WI38 (cell line): ENCODE measurements at regions not wholly inside any gene's neighbourhood (a gene's known extent, or its start where the extent isn't known, plus 50 kb on each side); places are given as distances from the start of the nearest gene placed in this dataset.

Experiments used
- H3K4me3 ChIP-seq: 2 replicates; pipeline ENCODE4 v1.5.1; 2011; ENCODE audit warnings: low read depth, mild to moderate bottlenecking, control low read depth, low read length
- TF ChIP-seq, protein P1 (sequence below): IDR thresholded peaks from 2 replicates; pipeline ENCODE4 v1.5.1; 2012; ENCODE audit warnings: low read depth, mild to moderate bottlenecking, control low read depth, low read length

DNA sequence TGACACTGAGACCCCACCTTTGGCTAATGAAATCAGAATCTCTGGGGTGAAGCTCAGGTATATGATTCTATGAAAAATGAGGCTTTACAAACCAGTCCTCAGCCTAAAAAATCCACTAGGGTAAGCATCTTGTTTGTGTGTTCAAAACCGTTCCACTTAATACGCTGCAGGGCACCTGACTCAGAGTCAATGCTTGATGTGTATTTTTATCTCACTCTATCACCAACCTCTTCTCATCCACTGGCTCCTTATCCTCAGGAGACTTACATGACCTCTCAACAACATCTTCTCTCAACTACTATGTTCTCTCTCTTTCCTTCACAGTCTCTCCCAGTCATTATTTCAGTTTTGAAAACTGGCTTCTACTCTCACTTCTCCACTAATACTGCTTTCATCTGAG lies 153.3 kb upstream of the KCNN2 start:
- no peak overlapping the region for H3K4me3 ChIP-seq
- TF ChIP-seq, protein P1, sequence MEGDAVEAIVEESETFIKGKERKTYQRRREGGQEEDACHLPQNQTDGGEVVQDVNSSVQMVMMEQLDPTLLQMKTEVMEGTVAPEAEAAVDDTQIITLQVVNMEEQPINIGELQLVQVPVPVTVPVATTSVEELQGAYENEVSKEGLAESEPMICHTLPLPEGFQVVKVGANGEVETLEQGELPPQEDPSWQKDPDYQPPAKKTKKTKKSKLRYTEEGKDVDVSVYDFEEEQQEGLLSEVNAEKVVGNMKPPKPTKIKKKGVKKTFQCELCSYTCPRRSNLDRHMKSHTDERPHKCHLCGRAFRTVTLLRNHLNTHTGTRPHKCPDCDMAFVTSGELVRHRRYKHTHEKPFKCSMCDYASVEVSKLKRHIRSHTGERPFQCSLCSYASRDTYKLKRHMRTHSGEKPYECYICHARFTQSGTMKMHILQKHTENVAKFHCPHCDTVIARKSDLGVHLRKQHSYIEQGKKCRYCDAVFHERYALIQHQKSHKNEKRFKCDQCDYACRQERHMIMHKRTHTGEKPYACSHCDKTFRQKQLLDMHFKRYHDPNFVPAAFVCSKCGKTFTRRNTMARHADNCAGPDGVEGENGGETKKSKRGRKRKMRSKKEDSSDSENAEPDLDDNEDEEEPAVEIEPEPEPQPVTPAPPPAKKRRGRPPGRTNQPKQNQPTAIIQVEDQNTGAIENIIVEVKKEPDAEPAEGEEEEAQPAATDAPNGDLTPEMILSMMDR, result no peak

DNA sequence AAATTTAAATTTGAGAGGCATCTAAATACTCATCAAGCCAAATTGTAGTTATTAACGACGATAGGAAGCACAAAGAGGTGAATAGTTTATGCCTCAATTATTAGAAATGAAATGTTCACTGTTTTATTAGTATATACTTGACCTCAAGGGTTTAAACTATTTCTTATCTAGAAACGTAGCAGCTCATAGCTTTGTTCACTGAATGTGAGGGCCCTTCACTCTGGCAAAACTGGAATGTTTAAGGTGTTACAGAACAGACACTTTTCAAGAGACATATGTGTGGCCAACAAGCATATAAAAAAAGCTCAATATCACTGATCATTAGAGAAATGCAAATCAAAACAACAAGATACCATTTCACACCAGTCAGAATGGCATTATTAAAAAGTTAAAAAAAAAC lies 151.2 kb upstream of the KCNN2 start:
- no peak overlapping the region for H3K4me3 ChIP-seq
- TF ChIP-seq, protein P1, result no peak

DNA sequence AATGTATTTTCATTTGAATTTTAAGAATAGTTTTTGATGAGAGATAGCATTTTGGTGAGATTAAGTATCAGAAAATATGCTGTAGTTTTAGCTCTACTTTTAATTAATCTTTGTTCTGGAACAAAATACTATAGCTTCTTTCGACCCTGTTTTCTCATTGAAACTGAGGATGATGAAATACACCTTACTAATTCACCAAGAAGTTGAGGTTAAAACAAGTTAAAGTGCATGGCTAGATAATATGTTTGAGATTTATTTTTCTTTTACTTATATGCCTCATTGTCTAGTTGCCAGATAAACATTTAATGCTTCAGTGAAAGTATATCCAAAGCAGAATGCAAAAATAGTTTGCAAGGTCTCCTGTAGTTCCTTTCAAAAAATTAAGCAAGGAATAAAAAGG lies 140.1 kb upstream of the KCNN2 start:
- TF ChIP-seq, protein P1, result no peak
- no peak overlapping the region for H3K4me3 ChIP-seq

DNA sequence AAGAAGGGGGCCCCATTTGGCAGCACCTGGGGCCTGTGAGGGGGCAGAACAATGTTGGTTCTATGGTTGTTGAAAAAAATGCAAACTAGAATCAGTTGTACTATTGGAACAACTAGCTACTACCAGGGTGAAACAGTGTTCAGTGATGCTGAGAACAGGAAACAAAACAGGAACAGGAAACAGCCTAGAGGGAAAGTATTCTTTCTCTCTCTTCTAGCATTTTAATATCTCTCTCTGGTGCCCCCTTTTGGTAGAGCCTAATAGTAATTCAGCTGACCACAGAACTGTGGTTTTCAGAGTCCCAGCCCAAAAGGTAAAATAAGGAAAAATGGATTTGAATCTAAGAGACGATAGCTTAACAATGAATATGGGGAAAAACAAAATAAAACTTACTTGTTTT lies 138.0 kb upstream of the KCNN2 start:
- TF ChIP-seq, protein P1, result 0 out of 2 replicates have a peak, but pooled peaks have one; percentile 0
- H3K4me3 ChIP-seq, result no peak overlapping the region

DNA sequence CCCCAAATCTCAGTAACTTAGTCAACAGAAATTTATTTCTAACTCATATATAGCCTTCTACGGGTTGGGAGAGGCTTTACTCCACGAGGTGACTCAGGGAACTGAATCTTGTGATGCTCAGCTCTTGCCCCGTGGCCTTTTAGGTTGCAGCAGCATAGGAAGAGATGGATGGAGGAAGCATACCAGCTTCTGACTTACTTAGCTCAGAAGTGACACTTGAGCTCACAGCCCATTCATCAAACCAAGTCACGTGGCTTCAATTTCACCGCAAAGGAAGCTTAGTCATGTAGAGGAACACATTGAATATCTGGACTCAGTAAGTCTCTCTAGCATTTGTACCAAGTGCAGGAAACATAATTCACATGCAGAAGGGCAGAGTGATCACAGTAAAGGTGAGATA lies 124.1 kb upstream of the KCNN2 start:
- TF ChIP-seq, protein P1, result no peak

DNA sequence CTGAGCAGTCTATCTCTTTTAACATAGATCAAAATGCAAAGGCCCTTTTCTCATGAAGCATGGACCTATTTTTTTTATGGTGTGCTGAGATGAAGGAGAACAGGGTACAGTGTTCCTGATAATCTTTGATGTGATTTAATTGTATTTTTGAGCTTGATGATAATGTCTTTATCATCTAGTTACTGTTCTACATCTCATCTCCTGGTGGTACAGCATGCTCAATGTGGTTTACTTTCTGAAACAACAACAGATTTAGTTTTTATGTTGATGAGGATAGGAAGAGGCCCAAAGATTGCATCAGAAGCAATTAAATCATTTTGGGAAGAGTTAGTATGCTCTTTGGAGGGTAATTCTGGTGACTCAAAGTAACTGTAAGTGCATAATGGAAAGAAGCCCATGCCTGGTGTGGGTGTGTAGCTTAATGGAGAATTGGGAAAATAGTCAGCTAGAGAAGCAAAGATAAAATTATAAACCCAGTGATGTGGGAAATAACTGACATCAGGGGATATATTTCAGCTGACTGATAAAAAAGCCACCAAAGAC lies 123.0 kb upstream of the KCNN2 start:
- no peak overlapping the region for H3K4me3 ChIP-seq
- TF ChIP-seq, protein P1, result no peak

More for the DNA sequence above, 124.1 kb upstream of the KCNN2 start:
- H3K4me3 ChIP-seq, result no peak overlapping the region

DNA sequence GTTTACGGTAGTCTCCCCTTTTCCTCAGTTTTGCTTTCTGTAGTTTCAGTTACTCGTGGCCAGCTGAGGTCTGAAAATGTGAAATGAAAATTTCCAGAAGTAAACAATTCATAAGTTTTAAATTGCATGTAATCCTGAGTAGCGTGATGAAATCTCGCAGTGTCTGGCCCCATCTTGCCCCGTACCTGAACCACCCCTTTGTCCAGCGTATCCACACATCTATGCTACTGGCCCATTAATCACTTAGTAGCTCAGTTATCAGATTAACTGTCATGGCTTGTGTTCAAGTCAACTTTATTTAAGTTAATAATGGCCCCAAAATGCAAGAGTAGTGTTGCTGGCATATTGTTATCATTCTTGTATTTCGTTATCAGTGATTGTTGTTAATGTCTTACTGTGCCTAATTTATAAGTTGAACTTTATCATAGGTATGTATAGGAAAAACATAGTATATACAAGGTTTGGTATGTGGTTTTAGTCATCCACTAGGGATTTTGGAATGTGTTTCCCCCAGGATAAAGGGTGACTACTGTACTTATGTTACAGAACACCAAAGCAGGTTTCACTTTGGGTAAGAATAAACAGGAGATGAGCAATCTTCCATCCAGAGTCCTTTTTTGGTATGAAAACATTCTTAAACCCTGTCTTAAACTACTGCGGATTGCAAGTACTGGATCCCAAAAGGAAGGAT lies 118.4 kb upstream of the KCNN2 start:
- TF ChIP-seq, protein P1, result no peak

More for the DNA sequence above, 118.4 kb upstream of the KCNN2 start:
- no peak overlapping the region for H3K4me3 ChIP-seq
